ENCODE measurements at regions not wholly inside any gene's neighbourhood (a gene's known extent, or its start where the extent isn't known, plus 50 kb on each side); places are given as distances from the start of the nearest gene placed in this dataset.

DNA sequence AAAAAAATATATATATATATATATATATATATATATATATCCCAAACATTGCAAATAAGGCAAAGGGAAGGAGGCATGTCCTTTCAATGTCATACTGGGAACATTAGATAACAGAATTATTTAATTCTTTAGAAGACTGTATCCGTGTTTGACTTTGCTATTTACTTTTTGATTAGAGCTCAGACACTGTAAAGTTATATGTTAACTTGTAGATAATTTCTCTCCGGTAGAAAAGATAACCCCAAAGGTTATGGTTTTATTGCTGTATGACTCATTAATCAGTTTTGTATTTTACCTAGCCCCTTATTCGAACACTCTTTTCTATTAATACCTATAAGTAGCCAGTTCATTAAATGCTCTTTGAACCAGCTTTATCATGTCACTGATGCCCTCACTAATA lies 150.6 kb upstream of the DUSP21 start:
- no peak for DNase-seq
- no peaks in the 10 kb centered on the region for H3K27me3 ChIP-seq
- intact Hi-C loops (cut with DNase I): no loop called here

DNA sequence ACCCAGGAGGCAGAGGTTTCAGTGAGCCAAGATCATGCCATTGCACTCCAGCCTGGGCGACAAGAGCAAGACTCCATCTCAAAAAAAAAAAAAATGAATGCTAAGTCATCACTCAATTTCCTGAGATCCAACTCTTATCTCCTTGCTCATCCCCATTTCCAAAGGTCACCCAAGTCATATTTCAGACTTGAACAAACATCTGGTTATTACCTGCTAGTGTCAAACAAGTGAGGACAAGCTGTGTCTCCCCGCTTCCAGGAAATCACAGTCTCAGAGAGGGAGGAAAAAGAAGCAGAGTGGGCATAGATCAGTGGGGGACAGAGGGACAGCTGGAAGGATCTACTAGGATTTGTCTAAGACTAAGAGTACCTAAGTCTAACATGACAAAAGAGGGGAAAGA lies 147.5 kb upstream of the FUNDC1 start:
- Histone ChIP-seq H3K4me1 (no peaks in the 10 kb centered on the region), H3K9me3 (no peaks in the 10 kb centered on the region), H3K36me3 (no peaks in the 10 kb centered on the region), H3K27me3 (no peaks in the 10 kb centered on the region), H3K4me3 (no peak overlapping the region), H3K27ac (no peak overlapping the region)
- no peak for TF ChIP-seq CTCF (IDR thresholded peaks at IDR 0.05)
- no peak for TF ChIP-seq POLR2A (IDR thresholded peaks at IDR 0.05)
- TF ChIP-seq POLR2AphosphoS5 (IDR thresholded peaks at IDR 0.05): no peak
- no peak for TF ChIP-seq EP300 (IDR thresholded peaks at IDR 0.05)
- DNase-seq: no peak
- 78 to 97% methylated on average over 2 of the region's 2 CpGs for WGBS, 2 donors
- intact Hi-C loops (cut with DNase I): no loop called here

More for the DNA sequence above, 150.6 kb upstream of the DUSP21 start:
- Histone ChIP-seq H3K4me1 (no peaks in the 10 kb centered on the region), H3K4me3 (no peak overlapping the region), H3K27ac (no peak overlapping the region), H3K9me3 (no peaks in the 10 kb centered on the region), H3K36me3 (no peaks in the 10 kb centered on the region)
- WGBS, 2 donors: 19 to 60% methylated on average over 3 of the region's 3 CpGs
- no peak for TF ChIP-seq POLR2A (IDR thresholded peaks at IDR 0.05)
- no peak for TF ChIP-seq CTCF (IDR thresholded peaks at IDR 0.05)
- no peak for TF ChIP-seq POLR2AphosphoS5 (IDR thresholded peaks at IDR 0.05)
- no peak for TF ChIP-seq EP300 (IDR thresholded peaks at IDR 0.05)

DNA sequence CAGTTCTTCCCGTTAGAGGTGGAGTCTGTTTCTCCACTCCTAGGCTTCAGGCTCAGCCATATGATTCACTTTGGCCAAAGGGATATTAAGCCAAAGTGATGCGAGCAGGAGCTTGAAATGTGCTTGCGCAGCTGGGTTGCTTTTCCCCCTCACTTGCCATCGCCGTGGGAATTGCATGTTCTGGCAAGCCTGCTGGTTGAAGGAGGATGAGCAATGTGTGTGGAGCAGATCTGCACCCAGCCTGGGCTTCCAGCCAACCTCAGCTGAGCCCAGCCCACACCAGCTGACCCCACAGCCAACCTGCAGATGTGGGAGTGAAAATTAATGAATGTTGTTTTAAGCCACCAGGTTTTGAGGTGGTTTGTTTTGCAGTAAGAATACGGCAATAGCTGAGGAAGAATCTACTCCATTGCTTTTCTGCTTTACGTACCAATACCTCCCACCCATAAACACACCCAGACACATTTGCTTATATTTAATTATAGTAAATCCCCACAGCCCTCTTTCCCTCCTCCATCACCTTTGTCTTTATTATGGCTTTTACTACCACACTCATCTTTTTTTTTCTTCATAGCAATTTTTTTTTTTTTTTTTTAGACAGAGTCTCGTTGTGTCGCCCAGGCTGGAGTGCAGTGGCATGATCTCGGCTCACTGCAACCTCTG lies 132.8 kb upstream of the FUNDC1 start:
- Histone ChIP-seq H3K4me3 (no peak overlapping the region), H3K27ac (no peak overlapping the region), H3K27me3 (no peaks in the 10 kb centered on the region), H3K36me3 (no peaks in the 10 kb centered on the region), H3K9me3 (no peaks in the 10 kb centered on the region), H3K4me1 (no peaks in the 10 kb centered on the region)
- 15 to 65% methylated on average over 10 of the region's 10 CpGs for whole genome bisulfite sequencing, 2 donors
- peak; percentile 67 for DNase-seq
- TF ChIP-seq POLR2A (IDR thresholded peaks at IDR 0.05): no peak
- TF ChIP-seq EP300 (IDR thresholded peaks at IDR 0.05): no peak
- no peak for TF ChIP-seq POLR2AphosphoS5 (IDR thresholded peaks at IDR 0.05)
- no peak for TF ChIP-seq CTCF (IDR thresholded peaks at IDR 0.05)
- intact Hi-C loops (cut with DNase I): no loop called here

GRCh38 chrX:44674906-44675305 lies 132.2 kb upstream of the FUNDC1 start:
- 73 to 84% methylated on average over 2 of the region's 2 CpGs for WGBS, 2 donors
- no peak for DNase-seq
- H3K4me1 ChIP-seq: no peaks in the 10 kb centered on the region
- H3K36me3 ChIP-seq: no peaks in the 10 kb centered on the region
- no peak overlapping the region for H3K27ac ChIP-seq
- no peak for TF ChIP-seq POLR2AphosphoS5 (IDR thresholded peaks at IDR 0.05)
- TF ChIP-seq CTCF (IDR thresholded peaks at IDR 0.05): no peak
- no peak for TF ChIP-seq POLR2A (IDR thresholded peaks at IDR 0.05)
- TF ChIP-seq EP300 (IDR thresholded peaks at IDR 0.05): no peak
- intact Hi-C loops (cut with DNase I): no loop called here
- no peaks in the 10 kb centered on the region for H3K27me3 ChIP-seq
- H3K4me3 ChIP-seq: no peak overlapping the region
- H3K9me3 ChIP-seq: no peaks in the 10 kb centered on the region

- no peaks in the 10 kb centered on the region for H3K4me1 ChIP-seq
- DNase-seq: no peak
- WGBS, 2 donors: 86 to 89% methylated on average over 1 of the region's 1 CpG
- no peaks in the 10 kb centered on the region for H3K36me3 ChIP-seq
- no peaks in the 10 kb centered on the region for H3K9me3 ChIP-seq
- TF ChIP-seq CTCF (IDR thresholded peaks at IDR 0.05) (no peak), POLR2AphosphoS5 (IDR thresholded peaks at IDR 0.05) (no peak), POLR2A (IDR thresholded peaks at IDR 0.05) (no peak), EP300 (IDR thresholded peaks at IDR 0.05) (no peak)
- H3K27ac ChIP-seq: no peak overlapping the region
- no peaks in the 10 kb centered on the region for H3K27me3 ChIP-seq
- intact Hi-C loops (cut with DNase I): no loop called here
- no peak overlapping the region for H3K4me3 ChIP-seq
Measured at GRCh38 chrX:44669626-44670025, 127.0 kb upstream of the FUNDC1 start.
